ENCODE measurements at regions not wholly inside any gene's neighbourhood (a gene's known extent, or its start where the extent isn't known, plus 50 kb on each side); places are given as distances from the start of the nearest gene placed in this dataset.

DNA sequence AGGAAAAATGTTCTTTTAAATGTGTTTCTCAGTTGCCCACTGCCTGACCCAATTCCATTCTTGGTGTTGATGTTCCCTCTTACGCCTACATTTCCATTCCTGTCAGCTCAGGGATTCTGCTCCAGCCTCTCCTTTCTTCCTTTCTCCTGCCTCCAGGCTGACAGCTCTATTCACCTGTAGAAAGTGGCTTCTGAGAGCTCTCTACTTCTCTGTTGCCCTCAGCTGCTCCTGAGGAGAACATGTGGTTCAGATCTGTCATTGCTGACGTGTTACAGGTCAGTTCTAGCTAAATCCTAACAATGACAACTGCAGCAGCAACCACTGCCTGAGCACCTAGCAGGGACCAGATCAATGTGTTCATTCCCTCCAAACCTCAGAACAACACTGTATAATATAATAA lies 144.9 kb upstream of the PLAAT1 start:
- Histone ChIP-seq H3K36me3 (ENCODE audit: control insufficient read depth in 2 of 2, insufficient read depth in 1 of 2, low read length in 2 of 2) (no peaks in the 10 kb centered on the region), H3K4me1 (ENCODE audit: control insufficient read depth, insufficient read depth, low read length) (no peaks in the 10 kb centered on the region), H3K27ac (ENCODE audit: extremely low read depth, low read depth, low read length) (no peak overlapping the region), H3K4me3 (ENCODE audit: low read depth, low read length) (no peak overlapping the region), H3K9me3 (ENCODE audit: control insufficient read depth, insufficient read depth, low read depth, low read length) (no peaks in the 10 kb centered on the region)
- ChIA-PET CTCF (interaction anchor here (0.6 kb wide), 1 partner anchor 15 kb away, joined by 3 read pairs; no protein-coding TSS in a partner anchor), POLR2A (no interaction called here)
- TF ChIP-seq, protein P1, sequence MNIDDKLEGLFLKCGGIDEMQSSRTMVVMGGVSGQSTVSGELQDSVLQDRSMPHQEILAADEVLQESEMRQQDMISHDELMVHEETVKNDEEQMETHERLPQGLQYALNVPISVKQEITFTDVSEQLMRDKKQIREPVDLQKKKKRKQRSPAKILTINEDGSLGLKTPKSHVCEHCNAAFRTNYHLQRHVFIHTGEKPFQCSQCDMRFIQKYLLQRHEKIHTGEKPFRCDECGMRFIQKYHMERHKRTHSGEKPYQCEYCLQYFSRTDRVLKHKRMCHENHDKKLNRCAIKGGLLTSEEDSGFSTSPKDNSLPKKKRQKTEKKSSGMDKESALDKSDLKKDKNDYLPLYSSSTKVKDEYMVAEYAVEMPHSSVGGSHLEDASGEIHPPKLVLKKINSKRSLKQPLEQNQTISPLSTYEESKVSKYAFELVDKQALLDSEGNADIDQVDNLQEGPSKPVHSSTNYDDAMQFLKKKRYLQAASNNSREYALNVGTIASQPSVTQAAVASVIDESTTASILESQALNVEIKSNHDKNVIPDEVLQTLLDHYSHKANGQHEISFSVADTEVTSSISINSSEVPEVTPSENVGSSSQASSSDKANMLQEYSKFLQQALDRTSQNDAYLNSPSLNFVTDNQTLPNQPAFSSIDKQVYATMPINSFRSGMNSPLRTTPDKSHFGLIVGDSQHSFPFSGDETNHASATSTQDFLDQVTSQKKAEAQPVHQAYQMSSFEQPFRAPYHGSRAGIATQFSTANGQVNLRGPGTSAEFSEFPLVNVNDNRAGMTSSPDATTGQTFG (tag by site-specific recombination; IDR thresholded peaks at IDR 0.05; ENCODE audit: borderline replicate concordance): no peak
- TF ChIP-seq ZNF311 (tag by site-specific recombination; IDR thresholded peaks at IDR 0.05; ENCODE audit: borderline replicate concordance) (no peak), ZNF561 (tag by site-specific recombination; IDR thresholded peaks at IDR 0.05; ENCODE audit: borderline replicate concordance) (no peak), ZNF16 (tag by site-specific recombination; IDR thresholded peaks at IDR 0.05; ENCODE audit: low read depth) (no peak), ZBTB49 (tag by site-specific recombination; IDR thresholded peaks at IDR 0.05; ENCODE audit: low read depth) (no peak), ZNF585B (tag by site-specific recombination; IDR thresholded peaks at IDR 0.05) (no peak), KLF7 (tag by site-specific recombination; IDR thresholded peaks at IDR 0.05; ENCODE audit: borderline replicate concordance) (no peak), ZFP69B (tag by site-specific recombination; IDR thresholded peaks at IDR 0.05) (no peak), REPIN1 (tag by site-specific recombination; IDR thresholded peaks at IDR 0.05; ENCODE audit: low read depth) (no peak), ZNF202 (tag by site-specific recombination; IDR thresholded peaks at IDR 0.05; ENCODE audit: borderline replicate concordance) (no peak), ZNF24 (tag by site-specific recombination; IDR thresholded peaks at IDR 0.05) (no peak), ZNF521 (tag by site-specific recombination; IDR thresholded peaks at IDR 0.05) (no peak), SETDB1 (IDR thresholded peaks at IDR 0.05; ENCODE audit: insufficient read length, low read length) (no peak), KLF17 (tag by site-specific recombination; IDR thresholded peaks at IDR 0.05) (no peak), ZNF610 (tag by site-specific recombination; IDR thresholded peaks at IDR 0.05; ENCODE audit: borderline replicate concordance) (no peak), ZSCAN30 (tag by site-specific recombination; IDR thresholded peaks at IDR 0.05) (no peak)
- TF ChIP-seq, protein P2, sequence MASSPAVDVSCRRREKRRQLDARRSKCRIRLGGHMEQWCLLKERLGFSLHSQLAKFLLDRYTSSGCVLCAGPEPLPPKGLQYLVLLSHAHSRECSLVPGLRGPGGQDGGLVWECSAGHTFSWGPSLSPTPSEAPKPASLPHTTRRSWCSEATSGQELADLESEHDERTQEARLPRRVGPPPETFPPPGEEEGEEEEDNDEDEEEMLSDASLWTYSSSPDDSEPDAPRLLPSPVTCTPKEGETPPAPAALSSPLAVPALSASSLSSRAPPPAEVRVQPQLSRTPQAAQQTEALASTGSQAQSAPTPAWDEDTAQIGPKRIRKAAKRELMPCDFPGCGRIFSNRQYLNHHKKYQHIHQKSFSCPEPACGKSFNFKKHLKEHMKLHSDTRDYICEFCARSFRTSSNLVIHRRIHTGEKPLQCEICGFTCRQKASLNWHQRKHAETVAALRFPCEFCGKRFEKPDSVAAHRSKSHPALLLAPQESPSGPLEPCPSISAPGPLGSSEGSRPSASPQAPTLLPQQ (tag by site-specific recombination; IDR thresholded peaks at IDR 0.05): no peak
- TF ChIP-seq, protein P3, sequence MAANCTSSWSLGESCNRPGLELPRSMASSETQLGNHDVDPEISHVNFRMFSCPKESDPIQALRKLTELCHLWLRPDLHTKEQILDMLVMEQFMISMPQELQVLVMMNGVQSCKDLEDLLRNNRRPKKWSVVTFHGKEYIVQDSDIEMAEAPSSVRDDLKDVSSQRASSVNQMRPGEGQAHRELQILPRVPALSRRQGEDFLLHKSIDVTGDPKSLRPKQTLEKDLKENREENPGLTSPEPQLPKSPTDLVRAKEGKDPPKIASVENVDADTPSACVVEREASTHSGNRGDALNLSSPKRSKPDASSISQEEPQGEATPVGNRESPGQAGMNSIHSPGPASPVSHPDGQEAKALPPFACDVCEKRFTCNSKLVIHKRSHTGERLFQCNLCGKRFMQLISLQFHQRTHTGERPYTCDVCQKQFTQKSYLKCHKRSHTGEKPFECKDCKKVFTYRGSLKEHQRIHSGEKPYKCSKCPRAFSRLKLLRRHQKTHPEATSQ (tag by site-specific recombination; IDR thresholded peaks at IDR 0.05): no peak
- TF ChIP-seq, protein P4, sequence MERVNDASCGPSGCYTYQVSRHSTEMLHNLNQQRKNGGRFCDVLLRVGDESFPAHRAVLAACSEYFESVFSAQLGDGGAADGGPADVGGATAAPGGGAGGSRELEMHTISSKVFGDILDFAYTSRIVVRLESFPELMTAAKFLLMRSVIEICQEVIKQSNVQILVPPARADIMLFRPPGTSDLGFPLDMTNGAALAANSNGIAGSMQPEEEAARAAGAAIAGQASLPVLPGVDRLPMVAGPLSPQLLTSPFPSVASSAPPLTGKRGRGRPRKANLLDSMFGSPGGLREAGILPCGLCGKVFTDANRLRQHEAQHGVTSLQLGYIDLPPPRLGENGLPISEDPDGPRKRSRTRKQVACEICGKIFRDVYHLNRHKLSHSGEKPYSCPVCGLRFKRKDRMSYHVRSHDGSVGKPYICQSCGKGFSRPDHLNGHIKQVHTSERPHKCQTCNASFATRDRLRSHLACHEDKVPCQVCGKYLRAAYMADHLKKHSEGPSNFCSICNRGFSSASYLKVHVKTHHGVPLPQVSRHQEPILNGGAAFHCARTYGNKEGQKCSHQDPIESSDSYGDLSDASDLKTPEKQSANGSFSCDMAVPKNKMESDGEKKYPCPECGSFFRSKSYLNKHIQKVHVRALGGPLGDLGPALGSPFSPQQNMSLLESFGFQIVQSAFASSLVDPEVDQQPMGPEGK (tag by site-specific recombination; IDR thresholded peaks at IDR 0.05): no peak
- TF ChIP-seq, protein P5, sequence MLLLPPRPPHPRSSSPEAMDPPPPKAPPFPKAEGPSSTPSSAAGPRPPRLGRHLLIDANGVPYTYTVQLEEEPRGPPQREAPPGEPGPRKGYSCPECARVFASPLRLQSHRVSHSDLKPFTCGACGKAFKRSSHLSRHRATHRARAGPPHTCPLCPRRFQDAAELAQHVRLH (tag by site-specific recombination; IDR thresholded peaks at IDR 0.05): no peak
